NB4 (cell line): ENCODE measurements at regions not wholly inside any gene's neighbourhood (a gene's known extent, or its start where the extent isn't known, plus 50 kb on each side); places are given as distances from the start of the nearest gene placed in this dataset.

Source experiments
- MYC ChIP-seq: IDR thresholded peaks from 2 replicates; pipeline ENCODE4 v1.6.1; 2011; ENCODE audit warnings: low read depth, low read length
- POLR2A ChIP-seq: IDR thresholded peaks from 2 replicates; pipeline ENCODE4 v1.6.1; 2011; ENCODE audit warnings: mild to moderate bottlenecking; ENCODE audit not compliant: insufficient read length; ENCODE audit errors: extremely low read depth
- TF ChIP-seq, protein P1 (sequence below): IDR thresholded peaks from one replicate; pipeline ENCODE4 v1.5.1; 2012; ENCODE audit warnings: low read depth, low read length

DNA sequence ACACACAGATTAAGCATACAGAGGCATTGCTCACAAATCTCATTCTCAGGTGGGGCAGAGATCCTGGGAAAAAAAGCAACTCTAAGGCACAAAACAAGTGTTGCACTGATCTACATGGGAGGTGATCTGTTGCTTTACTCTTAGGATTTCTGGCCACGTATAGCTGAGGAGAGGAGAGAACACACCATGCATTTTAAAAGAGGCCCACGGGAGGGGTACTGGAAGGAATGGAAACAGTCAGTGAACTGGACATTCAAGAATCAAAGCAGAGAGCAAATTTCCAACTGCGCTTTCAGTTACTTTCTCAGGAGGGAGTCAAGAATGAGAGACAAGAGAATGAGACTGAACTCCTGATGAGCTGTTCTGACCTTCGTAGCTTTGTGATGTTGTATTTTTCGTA, 1105.9 kb downstream of the CDH8 start:
- TF ChIP-seq, protein P1, sequence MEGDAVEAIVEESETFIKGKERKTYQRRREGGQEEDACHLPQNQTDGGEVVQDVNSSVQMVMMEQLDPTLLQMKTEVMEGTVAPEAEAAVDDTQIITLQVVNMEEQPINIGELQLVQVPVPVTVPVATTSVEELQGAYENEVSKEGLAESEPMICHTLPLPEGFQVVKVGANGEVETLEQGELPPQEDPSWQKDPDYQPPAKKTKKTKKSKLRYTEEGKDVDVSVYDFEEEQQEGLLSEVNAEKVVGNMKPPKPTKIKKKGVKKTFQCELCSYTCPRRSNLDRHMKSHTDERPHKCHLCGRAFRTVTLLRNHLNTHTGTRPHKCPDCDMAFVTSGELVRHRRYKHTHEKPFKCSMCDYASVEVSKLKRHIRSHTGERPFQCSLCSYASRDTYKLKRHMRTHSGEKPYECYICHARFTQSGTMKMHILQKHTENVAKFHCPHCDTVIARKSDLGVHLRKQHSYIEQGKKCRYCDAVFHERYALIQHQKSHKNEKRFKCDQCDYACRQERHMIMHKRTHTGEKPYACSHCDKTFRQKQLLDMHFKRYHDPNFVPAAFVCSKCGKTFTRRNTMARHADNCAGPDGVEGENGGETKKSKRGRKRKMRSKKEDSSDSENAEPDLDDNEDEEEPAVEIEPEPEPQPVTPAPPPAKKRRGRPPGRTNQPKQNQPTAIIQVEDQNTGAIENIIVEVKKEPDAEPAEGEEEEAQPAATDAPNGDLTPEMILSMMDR, result no peak
- TF ChIP-seq POLR2A, result no peak
- no peak for TF ChIP-seq MYC
